Ovary (tissue), 7 donors: ENCODE measurements at regions not wholly inside any gene's neighbourhood (a gene's known extent, or its start where the extent isn't known, plus 50 kb on each side); places are given as distances from the start of the nearest gene placed in this dataset.

Source experiments
- DNase-seq, 5 donors: peaks; one replicate each; pipeline ENCODE4 v3.0.0-alpha.2; 2019 to 2020
- H3K27ac ChIP-seq, 2 donors: fragments of 200-600 bp; one replicate each; pipeline versions ENCODE4 v1.5.1 to v1.8.0; 2019 to 2022
- H3K27me3 ChIP-seq: fragments of 200-600 bp; one replicate; pipeline ENCODE4 v1.8.0; 2022
- H3K36me3 ChIP-seq: fragments of 200-600 bp; sonication (generic); one replicate; pipeline ENCODE4 v1.5.1; 2019
- H3K4me1 ChIP-seq: one replicate; pipeline ENCODE4 v1.8.1; 2013; ENCODE audit warnings: mild to moderate bottlenecking, moderate library complexity; ENCODE audit not compliant: insufficient read depth
- H3K4me3 ChIP-seq: fragments of 200-600 bp; sonication (generic); one replicate; pipeline ENCODE4 v1.5.1; 2017
- H3K9me3 ChIP-seq, 2 donors: fragments of 200-600 bp in 1 of 2; sonication (generic) in 1 of 2; one replicate each; pipeline versions ENCODE4 v1.5.1 to v1.8.1; 2013 to 2019; ENCODE audit warnings: mild to moderate bottlenecking in 1 of 2, moderate library complexity in 1 of 2
- EP300 ChIP-seq: sonication (generic); formaldehyde crosslinking; IDR thresholded peaks from one replicate; pipeline ENCODE4 v1.6.1; 2017; ENCODE audit warnings: antibody characterized with exemption
- POLR2A ChIP-seq: fragments of 450-650 bp; IDR thresholded peaks from one replicate; pipeline ENCODE4 v1.6.1; 2017; ENCODE audit warnings: antibody characterized with exemption, mild to moderate bottlenecking, moderate library complexity
- WGBS, 3 donors: extraction: QIAGEN DNeasy Blood & Tissue Kit in 1 of 3; methylation state at CpG; one replicate each; pipeline versions ENCODE4 v1.1.5 to v1.1.7; 2013 to 2017; 5-methylcytosine and 5-hydroxymethylcytosine counted together
- intact Hi-C, 4 donors: fragments of 100-400 bp; cut with DNase I; formaldehyde crosslinking; loops; one replicate each; pipeline versions ENCODE4 v1.11.0 to v1.15.1; 2022 to 2023
- TF ChIP-seq, protein P1 (sequence below), 3 donors: fragments of 450-650 bp in 2 of 3; fragments of 200-600 bp in 1 of 3; IDR thresholded peaks; one replicate each; pipeline versions ENCODE4 v1.5.1 to v1.8.0; 2016 to 2022; ENCODE audit warnings: antibody characterized with exemption in 3 of 3, mild to moderate bottlenecking in 1 of 3
- donor health status: DM: no; HTN: no; CAD: no; lungs with moderate emphysema.
- donor health status: DM: no; HTN: no; CAD: no.
- donor health status: Bipolar disorder and iron deficiency.
- donor health status: DM: no; HTN: no; CAD: no.
- donor health status: DM: yes; HTN: yes; CAD: no.

DNA sequence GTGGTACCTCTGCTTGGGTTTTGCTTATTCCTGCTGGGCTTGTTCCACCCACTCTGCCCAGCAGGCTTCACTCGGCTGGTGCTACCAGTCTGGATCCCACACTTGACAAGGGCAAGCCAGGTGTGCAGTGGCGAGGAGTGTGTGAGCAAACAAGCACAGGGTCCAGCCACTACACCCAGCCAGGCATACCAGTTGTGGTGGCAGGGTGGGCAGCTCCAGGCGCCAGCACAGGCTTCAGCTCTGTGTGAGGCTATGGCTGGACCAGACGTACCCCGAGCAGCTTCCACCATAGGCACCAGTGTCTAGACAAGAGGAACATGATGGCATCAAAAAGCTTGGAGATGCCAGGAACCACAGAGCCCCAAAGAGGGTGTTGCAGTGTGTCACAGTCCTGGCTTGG, 93.1 kb upstream of the GALNT5 start:
- DNase-seq: no peak
- H3K4me3 ChIP-seq: no peak overlapping the region
- no peak overlapping the region for H3K27ac ChIP-seq
- WGBS, 3 donors: 91 to 96% (median 95%) methylated on average over 5 of the region's 5 CpGs
- no peaks in the 10 kb centered on the region for H3K36me3 ChIP-seq
- no peaks in the 10 kb centered on the region for H3K9me3 ChIP-seq
- H3K4me1 ChIP-seq: no peaks in the 10 kb centered on the region
- TF ChIP-seq POLR2A (no peak), EP300 (no peak)
- TF ChIP-seq, protein P1, sequence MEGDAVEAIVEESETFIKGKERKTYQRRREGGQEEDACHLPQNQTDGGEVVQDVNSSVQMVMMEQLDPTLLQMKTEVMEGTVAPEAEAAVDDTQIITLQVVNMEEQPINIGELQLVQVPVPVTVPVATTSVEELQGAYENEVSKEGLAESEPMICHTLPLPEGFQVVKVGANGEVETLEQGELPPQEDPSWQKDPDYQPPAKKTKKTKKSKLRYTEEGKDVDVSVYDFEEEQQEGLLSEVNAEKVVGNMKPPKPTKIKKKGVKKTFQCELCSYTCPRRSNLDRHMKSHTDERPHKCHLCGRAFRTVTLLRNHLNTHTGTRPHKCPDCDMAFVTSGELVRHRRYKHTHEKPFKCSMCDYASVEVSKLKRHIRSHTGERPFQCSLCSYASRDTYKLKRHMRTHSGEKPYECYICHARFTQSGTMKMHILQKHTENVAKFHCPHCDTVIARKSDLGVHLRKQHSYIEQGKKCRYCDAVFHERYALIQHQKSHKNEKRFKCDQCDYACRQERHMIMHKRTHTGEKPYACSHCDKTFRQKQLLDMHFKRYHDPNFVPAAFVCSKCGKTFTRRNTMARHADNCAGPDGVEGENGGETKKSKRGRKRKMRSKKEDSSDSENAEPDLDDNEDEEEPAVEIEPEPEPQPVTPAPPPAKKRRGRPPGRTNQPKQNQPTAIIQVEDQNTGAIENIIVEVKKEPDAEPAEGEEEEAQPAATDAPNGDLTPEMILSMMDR (IDR thresholded peaks at IDR 0.05): no peak
- intact Hi-C loops: no loop called here
- H3K27me3 ChIP-seq: no peaks in the 10 kb centered on the region

DNA sequence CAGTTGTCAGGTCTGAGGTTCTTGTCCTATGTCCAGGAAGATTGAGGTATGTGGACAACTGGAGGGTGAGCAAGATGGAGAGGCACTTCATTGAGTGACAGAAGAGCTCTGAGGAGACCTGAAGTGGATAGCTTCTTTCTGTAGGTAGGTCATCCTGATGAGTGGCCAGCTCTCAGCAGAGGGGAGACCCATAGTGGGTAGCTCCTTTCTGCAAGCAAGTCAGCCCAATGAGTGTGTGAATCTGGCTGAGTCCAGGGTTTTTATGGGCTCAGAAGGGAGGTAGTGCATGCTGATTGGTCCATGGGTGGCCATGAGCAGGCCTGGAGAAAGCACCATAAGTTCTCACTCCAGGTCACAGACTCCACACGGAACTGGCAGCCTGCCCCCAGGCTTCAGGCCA, 92.6 kb upstream of the GALNT5 start:
- H3K27ac ChIP-seq: no peak overlapping the region
- H3K27me3 ChIP-seq: no peaks in the 10 kb centered on the region
- TF ChIP-seq, protein P1 (IDR thresholded peaks at IDR 0.05): no peak
- TF ChIP-seq POLR2A: no peak
- TF ChIP-seq EP300: no peak
- H3K9me3 ChIP-seq: no peaks in the 10 kb centered on the region
- intact Hi-C loops: no loop called here
- no peaks in the 10 kb centered on the region for H3K4me1 ChIP-seq
- no peaks in the 10 kb centered on the region for H3K36me3 ChIP-seq
- DNase-seq: no peak
- WGBS, 3 donors: 87 to 100% (median 87%) methylated on average over 1 of the region's 1 CpG
- H3K4me3 ChIP-seq: no peak overlapping the region

DNA sequence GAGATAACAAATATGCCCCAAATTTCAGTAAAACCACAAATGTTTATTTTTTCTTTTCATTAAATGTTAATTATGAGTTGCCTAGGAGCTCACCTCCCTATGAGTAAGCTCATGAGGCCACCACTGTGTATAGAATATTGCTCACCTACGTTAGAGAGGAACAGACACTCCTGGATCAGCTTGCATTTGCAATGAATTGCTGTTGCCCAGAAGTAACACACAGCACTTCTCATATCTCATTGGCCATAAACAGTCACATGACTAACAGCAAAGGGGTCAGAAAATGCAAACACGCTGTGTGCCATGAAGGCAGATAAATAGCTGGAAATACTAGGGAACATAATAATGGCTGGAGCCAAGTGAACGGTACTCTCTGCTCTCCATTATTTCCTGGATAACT, 89.0 kb upstream of the GALNT5 start:
- Histone ChIP-seq H3K4me3 (no peak overlapping the region), H3K27me3 (no peaks in the 10 kb centered on the region), H3K9me3 (no peaks in the 10 kb centered on the region), H3K36me3 (no peaks in the 10 kb centered on the region), H3K27ac (no peak overlapping the region), H3K4me1 (no peaks in the 10 kb centered on the region)
- 71 to 86% (median 79%) methylated on average over 3 of the region's 3 CpGs for WGBS, 3 donors
- no peak for TF ChIP-seq POLR2A
- no peak for TF ChIP-seq EP300
- TF ChIP-seq, protein P1 (IDR thresholded peaks at IDR 0.05): no peak
- no peak for DNase-seq
- intact Hi-C loops: no loop called here

DNA sequence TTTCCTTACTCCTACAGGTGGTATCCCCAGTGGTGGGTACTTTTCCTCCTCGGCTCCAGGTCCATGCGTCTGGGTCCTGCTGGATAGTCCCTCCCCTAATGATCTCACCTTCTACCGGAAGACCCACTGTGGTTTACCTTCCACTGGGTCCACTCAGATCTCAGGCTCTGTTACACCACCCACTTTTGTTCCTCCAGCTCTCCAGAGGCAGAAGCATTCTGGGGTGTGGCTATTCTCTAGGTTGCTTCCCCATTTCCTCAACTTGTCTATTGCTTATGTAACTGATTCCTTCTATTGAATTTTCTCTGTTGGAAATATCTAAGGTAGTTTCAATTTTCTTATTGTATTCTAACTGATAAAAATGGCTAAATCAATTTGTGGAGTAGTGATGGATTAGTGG, 87.6 kb upstream of the GALNT5 start:
- TF ChIP-seq, protein P1 (IDR thresholded peaks at IDR 0.05): no peak
- TF ChIP-seq POLR2A (no peak), EP300 (no peak)
- Histone ChIP-seq H3K9me3 (no peaks in the 10 kb centered on the region), H3K36me3 (no peaks in the 10 kb centered on the region), H3K4me3 (no peak overlapping the region), H3K4me1 (peaks cover 2% of the 10 kb centered on the region), H3K27ac (no peak overlapping the region), H3K27me3 (no peaks in the 10 kb centered on the region)
- intact Hi-C loops: no loop called here
- no peak for DNase-seq
- WGBS, 3 donors: 89 to 93% (median 91%) methylated on average over 3 of the region's 3 CpGs

DNA sequence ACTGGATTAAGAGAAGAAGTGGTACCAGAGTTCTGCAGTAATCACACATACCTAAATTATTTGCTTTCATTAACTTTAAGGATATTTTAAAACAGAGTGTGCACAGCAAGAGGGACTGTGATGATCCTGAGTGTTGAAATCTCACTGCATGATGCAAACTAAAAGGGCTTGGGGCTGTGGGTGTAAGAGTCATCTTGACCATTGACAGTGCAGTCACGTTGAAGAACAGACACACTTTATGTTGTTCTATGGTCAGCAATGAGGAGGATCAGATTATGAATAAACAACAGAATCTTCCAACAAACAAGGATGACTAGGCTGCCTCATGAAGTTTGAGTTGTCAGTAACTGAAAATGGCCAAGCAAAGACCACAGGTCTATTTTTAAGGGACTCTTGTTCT, 87.2 kb upstream of the GALNT5 start:
- TF ChIP-seq, protein P1 (IDR thresholded peaks at IDR 0.05): no peak
- no peak for TF ChIP-seq EP300
- TF ChIP-seq POLR2A: no peak
- Histone ChIP-seq H3K4me1 (peaks cover 2% of the 10 kb centered on the region), H3K4me3 (no peak overlapping the region), H3K27ac (no peak overlapping the region), H3K9me3 (no peaks in the 10 kb centered on the region), H3K36me3 (no peaks in the 10 kb centered on the region), H3K27me3 (no peaks in the 10 kb centered on the region)
- WGBS, 3 donors: 59 to 73% (median 72%) methylated on average over 1 of the region's 1 CpG
- intact Hi-C loops: no loop called here
- DNase-seq: no peak
